HepG2 (cell line): ENCODE measurements at regions not wholly inside any gene's neighbourhood (a gene's known extent, or its start where the extent isn't known, plus 50 kb on each side); places are given as distances from the start of the nearest gene placed in this dataset.

ENCODE experiments used
- ATAC-seq: fragments of 200-7000 bp; cut with Tn5 transposase; 3 replicates; pipeline ENCODE4 v1.9.1; 2020; ENCODE audit warnings: mild to moderate bottlenecking, moderate library complexity
- BruUV-seq: library from RNA; stranded (reverse); fragments of 400-500 nt; replicated peaks from 2 replicates; lab custom pipeline; 2021; lab: Mats Ljungman, UMichigan
- CTCF ChIA-PET: fragments of 300-600 bp; formaldehyde crosslinking; extraction: SDS; loops from one replicate; lab custom pipeline; 2021; ENCODE audit warnings: low total read pairs, inconsistent platforms, low intra/inter-chr PET ratio; lab: Yijun Ruan, JAX
- POLR2A ChIA-PET: fragments of 350-600 bp; sonication (Branson Sonifier 250); formaldehyde crosslinking; loops from one replicate; lab custom pipeline; 2020; ENCODE audit warnings: antibody characterized with exemption, inconsistent platforms; lab: Yijun Ruan, JAX
- DNase-seq: peaks from one replicate; pipeline ENCODE4 v3.0.0-alpha.2; 2015; ENCODE audit warnings: low spot score
- FAIRE-seq: peaks from 3 replicates; lab custom pipeline; 2011; peaks lifted over from hg19 to GRCh38; lab: Jason Lieb, UNC
- H2AFZ ChIP-seq: one replicate; pipeline ENCODE4 v1.6.1; 2011; ENCODE audit warnings: low read length, inconsistent platforms
- H3K27ac ChIP-seq: fragments of 300-600 bp; 3 replicates; pipeline ENCODE4 v1.8.0; 2011; ENCODE audit warnings: mixed run types, mild to moderate bottlenecking, mixed read lengths, low read length, inconsistent platforms; ENCODE audit not compliant: insufficient read depth; ENCODE audit errors: extremely low read length
- H3K27me3 ChIP-seq, 2 experiments: fragments of 200-600 bp in 1 of 2; 2 replicates in 1 of 2; 3 replicates in 1 of 2; pipeline versions ENCODE4 v1.6.0 to v1.8.0; 2011; ENCODE audit warnings: low read length in 2 of 2, mild to moderate bottlenecking in 2 of 2, moderate library complexity in 2 of 2, inconsistent platforms in 1 of 2; ENCODE audit not compliant: insufficient read depth in 2 of 2, control insufficient read depth in 1 of 2
- H3K36me3 ChIP-seq, 2 experiments: fragments of 200-600 bp in 1 of 2; replicated peaks in 1 of 2; 2 replicates in 1 of 2; 3 replicates in 1 of 2; pipeline versions ENCODE4 v1.5.1 to v1.8.0; 2011; ENCODE audit warnings: low read length in 2 of 2, inconsistent platforms in 1 of 2; ENCODE audit not compliant: insufficient read depth in 2 of 2, control insufficient read depth in 1 of 2
- H3K4me1 ChIP-seq: 2 replicates; pipeline ENCODE4 v1.5.1; 2012; ENCODE audit warnings: low read length, inconsistent platforms; ENCODE audit not compliant: insufficient read depth
- H3K4me2 ChIP-seq: 2 replicates; pipeline ENCODE4 v1.6.0; 2011; ENCODE audit warnings: low read depth, low read length, inconsistent platforms
- H3K4me3 ChIP-seq, 3 experiments: fragments of 200-600 bp in 1 of 3; sonication (generic), shearing (Covaris generic) in 1 of 3; replicated peaks in 1 of 3; 2 replicates each; pipeline ENCODE4 v1.5.1; 2011 to 2016; ENCODE audit warnings: low read length in 3 of 3, inconsistent platforms in 2 of 3, low read depth in 2 of 3, mild to moderate bottlenecking in 2 of 3, control low read depth in 1 of 3, mixed read lengths in 1 of 3; ENCODE audit not compliant: insufficient read depth in 1 of 3
- H3K79me2 ChIP-seq: one replicate; pipeline ENCODE4 v1.6.1; 2011; ENCODE audit warnings: low read length, inconsistent platforms; ENCODE audit not compliant: insufficient read depth
- H3K9ac ChIP-seq: 2 replicates; pipeline ENCODE4 v1.6.0; 2011; ENCODE audit warnings: mild to moderate bottlenecking, low read depth, low read length, inconsistent platforms; ENCODE audit not compliant: insufficient read depth
- H3K9me3 ChIP-seq: 2 replicates; pipeline ENCODE4 v1.5.1; 2012; ENCODE audit warnings: mild to moderate bottlenecking, low read length
- H4K20me1 ChIP-seq: 2 replicates; pipeline ENCODE4 v1.6.0; 2011; ENCODE audit warnings: inconsistent platforms, mild to moderate bottlenecking, low read length, moderate library complexity; ENCODE audit not compliant: insufficient read depth
- ADNP ChIP-seq: sonication (generic); formaldehyde crosslinking; IDR thresholded peaks from 2 replicates; pipeline ENCODE4 v1.4.0; 2020; ENCODE audit warnings: missing genetic modification reagents
- GABPA ChIP-seq, 2 experiments: IDR thresholded peaks; 2 replicates each; pipeline ENCODE4 v1.6.1; 2011 to 2016; ENCODE audit warnings: low read depth in 2 of 2, low read length in 1 of 2, missing biosample characterization in 1 of 2, missing genetic modification characterization in 1 of 2
- HMG20B ChIP-seq: conservative IDR thresholded peaks from 2 replicates; pipeline ENCODE4 v1.6.1; 2016; ENCODE audit warnings: missing genetic modification reagents, missing compliant biosample characterization
- KDM3A ChIP-seq: IDR thresholded peaks from 2 replicates; pipeline ENCODE4 v1.6.1; 2018; ENCODE audit warnings: low read depth, missing compliant biosample characterization
- NFRKB ChIP-seq: fragments of 450-650 bp; IDR thresholded peaks from 2 replicates; pipeline ENCODE4 v1.6.1; 2017
- ZNF44 ChIP-seq: sonication (generic); formaldehyde crosslinking; IDR thresholded peaks from 2 replicates; pipeline ENCODE4 v1.5.1; 2020; ENCODE audit warnings: mild to moderate bottlenecking, missing genetic modification reagents
- ZNF484 ChIP-seq: sonication (generic); formaldehyde crosslinking; IDR thresholded peaks from 2 replicates; pipeline ENCODE4 v1.5.1; 2020; ENCODE audit warnings: mild to moderate bottlenecking, low read depth, missing genetic modification reagents, borderline replicate concordance
- ZNF569 ChIP-seq: sonication (generic); formaldehyde crosslinking; IDR thresholded peaks from 2 replicates; pipeline ENCODE4 v1.5.0; 2020; ENCODE audit warnings: mild to moderate bottlenecking, missing genetic modification reagents, moderate library complexity, borderline replicate concordance
- ZNF781 ChIP-seq: sonication (generic); formaldehyde crosslinking; IDR thresholded peaks from 2 replicates; pipeline ENCODE4 v1.5.1; 2020; ENCODE audit warnings: borderline replicate concordance, mild to moderate bottlenecking, missing genetic modification reagents; ENCODE audit errors: not compliant biosample characterization
- WGBS: methylation state at CpG from one replicate; pipeline ENCODE4 v1.1.6; 2017; ENCODE audit warnings: low lambda C conversion rate; 5-methylcytosine and 5-hydroxymethylcytosine counted together
- in situ Hi-C: cut with HindIII; loops from 2 replicates; pipeline ENCODE4 v1.10.0; 2017; ENCODE audit warnings: low pct_unique_long_range_greater_than_20kb; ENCODE audit not compliant: extremely low pct_ligation_motif_present
- intact Hi-C: fragments of 100-400 bp; cut with micrococcal nuclease; formaldehyde crosslinking; loops from one replicate; pipeline ENCODE4 v1.10.0; 2022; ENCODE audit not compliant: unreplicated experiment
- TF ChIP-seq, protein P1 (sequence below): sonication (generic); formaldehyde crosslinking; IDR thresholded peaks from 2 replicates; pipeline ENCODE4 v1.8.1; 2022; ENCODE audit warnings: mild to moderate bottlenecking, missing genetic modification reagents
- TF ChIP-seq, protein P2 (sequence below): sonication (generic); formaldehyde crosslinking; IDR thresholded peaks from 2 replicates; pipeline ENCODE4 v1.5.1; 2020; ENCODE audit warnings: missing genetic modification reagents, mild to moderate bottlenecking, borderline replicate concordance
- TF ChIP-seq, protein P3 (sequence below): sonication (generic); formaldehyde crosslinking; conservative IDR thresholded peaks from 2 replicates; pipeline ENCODE4 v1.8.0; 2022; ENCODE audit warnings: missing genetic modification reagents

DNA sequence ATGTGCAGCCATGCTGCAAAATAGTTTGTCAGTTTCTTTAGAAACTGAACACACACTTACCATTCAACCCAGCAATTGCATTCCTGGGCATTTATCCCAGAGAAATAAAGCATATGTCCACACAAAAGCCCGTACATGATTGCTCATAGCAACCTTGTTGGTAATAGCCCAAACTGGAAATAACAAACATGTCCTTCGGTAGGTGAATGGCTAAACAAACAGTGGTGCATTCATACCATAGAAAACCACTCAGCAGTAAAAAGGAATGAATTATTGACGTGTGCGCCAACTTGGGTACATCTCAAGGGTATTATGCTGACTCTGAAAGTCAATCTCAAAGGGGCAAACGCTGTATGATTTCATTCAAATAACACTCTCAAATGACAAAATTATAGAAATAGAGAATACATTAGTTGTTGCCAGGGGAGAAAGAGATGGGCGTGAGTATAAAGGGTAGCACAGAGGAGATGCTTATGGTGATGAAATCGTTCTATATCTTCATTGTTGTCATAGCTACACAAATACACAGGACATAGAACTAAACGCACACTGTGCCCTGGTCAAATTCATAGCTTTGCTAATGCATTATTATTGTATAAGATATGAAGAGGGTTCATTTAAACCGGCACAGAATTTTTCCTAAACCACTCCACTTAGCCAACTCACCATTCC lies 58.2 kb downstream of the DRD1 start:
- ChIA-PET POLR2A (no interaction called here), CTCF (no interaction called here)
- FAIRE-seq: no peak
- in situ Hi-C loops: no loop called here
- no peak for ATAC-seq
- Histone ChIP-seq H3K36me3 (no peaks in the 10 kb centered on the region), H4K20me1 (no peaks in the 10 kb centered on the region), H2AFZ (no peak overlapping the region), H3K4me3 (no peak overlapping the region), H3K9ac (no peak overlapping the region), H3K9me3 (no peaks in the 10 kb centered on the region), H3K79me2 (no peaks in the 10 kb centered on the region), H3K27me3 (no peaks in the 10 kb centered on the region; a peak in 1 of 5 replicates), H3K27ac (no peak overlapping the region), H3K4me2 (no peak overlapping the region), H3K4me1 (no peaks in the 10 kb centered on the region)
- no peak for DNase-seq
- BruUV-seq: no TSS peak
- TF ChIP-seq, protein P1, sequence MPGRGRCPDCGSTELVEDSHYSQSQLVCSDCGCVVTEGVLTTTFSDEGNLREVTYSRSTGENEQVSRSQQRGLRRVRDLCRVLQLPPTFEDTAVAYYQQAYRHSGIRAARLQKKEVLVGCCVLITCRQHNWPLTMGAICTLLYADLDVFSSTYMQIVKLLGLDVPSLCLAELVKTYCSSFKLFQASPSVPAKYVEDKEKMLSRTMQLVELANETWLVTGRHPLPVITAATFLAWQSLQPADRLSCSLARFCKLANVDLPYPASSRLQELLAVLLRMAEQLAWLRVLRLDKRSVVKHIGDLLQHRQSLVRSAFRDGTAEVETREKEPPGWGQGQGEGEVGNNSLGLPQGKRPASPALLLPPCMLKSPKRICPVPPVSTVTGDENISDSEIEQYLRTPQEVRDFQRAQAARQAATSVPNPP: no peak
- TF ChIP-seq, protein P2, sequence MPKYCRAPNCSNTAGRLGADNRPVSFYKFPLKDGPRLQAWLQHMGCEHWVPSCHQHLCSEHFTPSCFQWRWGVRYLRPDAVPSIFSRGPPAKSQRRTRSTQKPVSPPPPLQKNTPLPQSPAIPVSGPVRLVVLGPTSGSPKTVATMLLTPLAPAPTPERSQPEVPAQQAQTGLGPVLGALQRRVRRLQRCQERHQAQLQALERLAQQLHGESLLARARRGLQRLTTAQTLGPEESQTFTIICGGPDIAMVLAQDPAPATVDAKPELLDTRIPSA: no peak
- TF ChIP-seq ZNF569 (CRISPR knock-in tag) (no peak), ZNF781 (CRISPR knock-in tag) (no peak), HMG20B (CRISPR knock-in tag) (no peak), GABPA (IDR thresholded peaks at IDR 0.05; ENCODE audit: low read depth, low read length) (no peak), GABPA (CRISPR knock-in tag; IDR thresholded peaks at IDR 0.05; ENCODE audit: low read depth) (no peak), ZNF484 (CRISPR knock-in tag) (no peak), KDM3A (no peak), ADNP (CRISPR knock-in tag) (no peak), NFRKB (no peak), ZNF44 (no peak)
- TF ChIP-seq, protein P3, sequence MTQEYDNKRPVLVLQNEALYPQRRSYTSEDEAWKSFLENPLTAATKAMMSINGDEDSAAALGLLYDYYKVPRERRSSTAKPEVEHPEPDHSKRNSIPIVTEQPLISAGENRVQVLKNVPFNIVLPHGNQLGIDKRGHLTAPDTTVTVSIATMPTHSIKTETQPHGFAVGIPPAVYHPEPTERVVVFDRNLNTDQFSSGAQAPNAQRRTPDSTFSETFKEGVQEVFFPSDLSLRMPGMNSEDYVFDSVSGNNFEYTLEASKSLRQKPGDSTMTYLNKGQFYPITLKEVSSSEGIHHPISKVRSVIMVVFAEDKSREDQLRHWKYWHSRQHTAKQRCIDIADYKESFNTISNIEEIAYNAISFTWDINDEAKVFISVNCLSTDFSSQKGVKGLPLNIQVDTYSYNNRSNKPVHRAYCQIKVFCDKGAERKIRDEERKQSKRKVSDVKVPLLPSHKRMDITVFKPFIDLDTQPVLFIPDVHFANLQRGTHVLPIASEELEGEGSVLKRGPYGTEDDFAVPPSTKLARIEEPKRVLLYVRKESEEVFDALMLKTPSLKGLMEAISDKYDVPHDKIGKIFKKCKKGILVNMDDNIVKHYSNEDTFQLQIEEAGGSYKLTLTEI (CRISPR knock-in tag): no peak
- 19% methylated on average over 9 of the region's 9 CpGs for WGBS
- intact Hi-C loops: no loop called here
